ENCODE measurements at regions not wholly inside any gene's neighbourhood (a gene's known extent, or its start where the extent isn't known, plus 50 kb on each side); places are given as distances from the start of the nearest gene placed in this dataset.

GRCh38 chr5:68147659-68148058, 67.9 kb upstream of the PIK3R1 start:
- dilution Hi-C loops (cut with MboI; ENCODE audit: extremely low pct_ligation_motif_present, low sequenced_read_pairs): no loop called here
- POLR2A ChIA-PET: no interaction called here
- FAIRE-seq: no peak

More at GRCh38 chr5:68147659-68148058, 67.9 kb upstream of the PIK3R1 start:
- BruUV-seq (replicated peaks): no TSS peak
- no peaks in the 10 kb centered on the region for H3K9me3 ChIP-seq (replicated peaks; ENCODE audit: control insufficient read depth, insufficient read depth, low read length)
- DNase-seq (ENCODE audit: low read depth, low spot score): no peak
- H3K27ac ChIP-seq (ENCODE audit: insufficient read depth, low read depth, low read length): no peak overlapping the region
- H2AFZ ChIP-seq (ENCODE audit: low read depth, low read length): no peak overlapping the region
- H3K4me3 ChIP-seq (replicated peaks in 1 of 3; ENCODE audit: insufficient read depth in 1 of 3, low read depth in 1 of 3, low read length in 3 of 3): no peak overlapping the region
- TF ChIP-seq EZH2 (IDR thresholded peaks at IDR 0.05; ENCODE audit: borderline replicate concordance, low read depth, low read length, severe bottlenecking): no peak
- TF ChIP-seq GATA2 (IDR thresholded peaks at IDR 0.05; ENCODE audit: insufficient read depth, insufficient read length, low read depth, low read length): no peak
- no peak for TF ChIP-seq MYC (IDR thresholded peaks at IDR 0.05; ENCODE audit: low read depth, low read length)
- TF ChIP-seq MAX (IDR thresholded peaks at IDR 0.05; ENCODE audit: insufficient read depth, insufficient read length): no peak
- TF ChIP-seq POLR2AphosphoS5 (IDR thresholded peaks at IDR 0.05; ENCODE audit: insufficient read depth, low read depth, low read length): no peak
- TF ChIP-seq FOS (IDR thresholded peaks at IDR 0.05; ENCODE audit: borderline replicate concordance, insufficient read depth, low read length): no peak
- no peak for TF ChIP-seq JUN (IDR thresholded peaks at IDR 0.05; ENCODE audit: borderline replicate concordance, insufficient read depth, insufficient read length, low read depth)
- no peak for TF ChIP-seq POLR2A (IDR thresholded peaks at IDR 0.05; ENCODE audit: low read depth, low read length)
- TF ChIP-seq CTCF (IDR thresholded peaks at IDR 0.05; ENCODE audit: extremely low read depth in 1 of 2, insufficient read depth in 1 of 2, low read depth in 1 of 2, low read length in 2 of 2): no peak
- H3K27me3 ChIP-seq (ENCODE audit: control insufficient read depth in 2 of 2, insufficient read depth in 2 of 2, low read length in 2 of 2): no peaks in the 10 kb centered on the region
- H4K20me1 ChIP-seq (replicated peaks; ENCODE audit: control insufficient read depth, extremely low read depth, insufficient read depth, low read length): no peaks in the 10 kb centered on the region
- no peaks in the 10 kb centered on the region for H3K9me1 ChIP-seq (replicated peaks; ENCODE audit: control insufficient read depth, extremely low read depth, insufficient read depth, low read length)
- no peaks in the 10 kb centered on the region for H3K4me1 ChIP-seq (ENCODE audit: control insufficient read depth, extremely low read depth, insufficient read depth, low read length)
- intact Hi-C loops (cut with micrococcal nuclease): no loop called here
- no peaks in the 10 kb centered on the region for H3K36me3 ChIP-seq (ENCODE audit: control insufficient read depth in 2 of 2, extremely low read depth in 1 of 2, insufficient read depth in 2 of 2, low read length in 2 of 2)
- no peak overlapping the region for H3K4me2 ChIP-seq (ENCODE audit: insufficient read depth, low read length)
- no peaks in the 10 kb centered on the region for H3K79me2 ChIP-seq (ENCODE audit: control insufficient read depth, insufficient read depth, low read length)
- no peak overlapping the region for H3K9ac ChIP-seq (replicated peaks; ENCODE audit: extremely low read depth, insufficient read depth, low read length)
- CTCF ChIA-PET: no interaction called here

Data from endothelial cell of umbilical vein (primary cell).